Medulla oblongata (tissue), 1 donor: ENCODE measurements at regions not wholly inside any gene's neighbourhood (a gene's known extent, or its start where the extent isn't known, plus 50 kb on each side); places are given as distances from the start of the nearest gene placed in this dataset.
A peak's percentile ranks its signal among the peaks of the same experiment; 100 is the strongest.
"Not testable (repeated sequence)": the region's sequence is repeated elsewhere in the genome, so short reads cannot be mapped to it uniquely, and the experiment has no call there.

Source experiments
- DNase-seq: peaks from one replicate; pipeline ENCODE4 v3.0.0-alpha.2; 2015; ENCODE audit errors: extremely low spot score

- DNase-seq: no peak
Observed at GRCh38 chr13:90928109-90928508, 419.4 kb upstream of the MIR17HG start.

GRCh38 chr13:90933097-90933826 lies 414.2 kb upstream of the MIR17HG start:
- DNase-seq: no peak

GRCh38 chr13:90934741-90935140 lies 412.7 kb upstream of the MIR17HG start:
- no peak for DNase-seq

- DNase-seq: no peak
Observed at GRCh38 chr13:90938848-90939247, 408.6 kb upstream of the MIR17HG start.

- no peak for DNase-seq
Observed at GRCh38 chr13:90943946-90944345, 403.5 kb upstream of the MIR17HG start.

- DNase-seq: not testable (repeated sequence)
Observed at GRCh38 chr13:90945146-90945545, 402.3 kb upstream of the MIR17HG start.

- not testable (repeated sequence) for DNase-seq
Observed at GRCh38 chr13:90946125-90946524, 401.4 kb upstream of the MIR17HG start.

GRCh38 chr13:90947976-90948375 lies 399.5 kb upstream of the MIR17HG start:
- no peak for DNase-seq

- DNase-seq: no peak
Observed at GRCh38 chr13:90950160-90950559, 397.3 kb upstream of the MIR17HG start.

- DNase-seq: no peak
Observed at GRCh38 chr13:90951663-90952062, 395.8 kb upstream of the MIR17HG start.

- DNase-seq: no peak
Observed at GRCh38 chr13:90952326-90952725, 395.2 kb upstream of the MIR17HG start.

GRCh38 chr13:90954605-90955195 lies 392.8 kb upstream of the MIR17HG start:
- no peak for DNase-seq

GRCh38 chr13:90956031-90956430 lies 391.5 kb upstream of the MIR17HG start:
- no peak for DNase-seq

GRCh38 chr13:90958866-90959265 lies 388.6 kb upstream of the MIR17HG start:
- DNase-seq: no peak

GRCh38 chr13:90968166-90968904 lies 379.2 kb upstream of the MIR17HG start:
- DNase-seq: peak; percentile 60

- DNase-seq: no peak
Observed at GRCh38 chr13:90974249-90974975, 373.1 kb upstream of the MIR17HG start.

GRCh38 chr13:90979059-90979458 lies 368.4 kb upstream of the MIR17HG start:
- no peak for DNase-seq

GRCh38 chr13:90984756-90985155 lies 362.7 kb upstream of the MIR17HG start:
- DNase-seq: no peak

- DNase-seq: no peak
Observed at GRCh38 chr13:90995001-90995400, 352.5 kb upstream of the MIR17HG start.

GRCh38 chr13:90995614-90996013 lies 351.9 kb upstream of the MIR17HG start:
- DNase-seq: no peak

GRCh38 chr13:90997951-90998350 lies 349.5 kb upstream of the MIR17HG start:
- DNase-seq: no peak

GRCh38 chr13:90999401-90999800 lies 348.1 kb upstream of the MIR17HG start:
- DNase-seq: no peak
